ENCODE measurements at regions not wholly inside any gene's neighbourhood (a gene's known extent, or its start where the extent isn't known, plus 50 kb on each side); places are given as distances from the start of the nearest gene placed in this dataset.

DNA sequence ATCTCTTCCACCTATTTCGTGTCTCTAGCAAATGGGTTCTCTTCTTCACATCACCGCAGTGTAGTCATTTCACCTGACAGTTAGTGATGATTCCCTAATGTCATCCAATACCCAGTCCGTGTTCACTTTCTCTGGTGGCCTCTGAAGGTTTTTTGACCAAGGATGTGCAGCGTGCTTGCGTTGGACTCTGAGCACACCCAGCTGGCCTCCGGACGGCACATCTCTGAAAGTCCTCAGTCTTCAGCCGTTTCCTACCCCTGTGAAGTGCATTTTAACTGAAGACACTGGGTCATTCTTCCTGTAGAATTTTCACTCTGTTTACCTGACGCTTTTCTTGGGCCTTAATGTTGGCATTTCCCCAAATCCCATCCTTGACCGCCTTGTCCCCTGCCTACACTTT, 98.7 kb downstream of the ERMARD start:
- Histone ChIP-seq H3K9ac (ENCODE audit: insufficient read depth in 1 of 2, low read length in 2 of 2) (no peak overlapping the region), H3K4me3 (no peak overlapping the region), H3K27me3 (ENCODE audit: control insufficient read depth in 3 of 3, insufficient read depth in 3 of 3, low read length in 2 of 3) (peaks cover 0 to 9% (median 3%) of the 10 kb centered on the region in 3 donors), H3K27ac (ENCODE audit: low read depth in 1 of 2, low read length in 1 of 2) (no peak overlapping the region), H3K9me3 (ENCODE audit: control insufficient read depth in 4 of 4, insufficient read depth in 3 of 4, low read length in 3 of 4) (peaks cover 0 to 4% (median 0%) of the 10 kb centered on the region in 4 donors), H3K36me3 (ENCODE audit: control insufficient read depth in 4 of 4, insufficient read depth in 4 of 4, low read length in 4 of 4) (no peaks in the 10 kb centered on the region), H3K4me1 (ENCODE audit: control insufficient read depth in 5 of 5, insufficient read depth in 5 of 5, low read length in 5 of 5) (peaks cover 0 to 15% (median 0%) of the 10 kb centered on the region in 5 donors)
- no peak for DNase-seq
- TF ChIP-seq, protein P1, sequence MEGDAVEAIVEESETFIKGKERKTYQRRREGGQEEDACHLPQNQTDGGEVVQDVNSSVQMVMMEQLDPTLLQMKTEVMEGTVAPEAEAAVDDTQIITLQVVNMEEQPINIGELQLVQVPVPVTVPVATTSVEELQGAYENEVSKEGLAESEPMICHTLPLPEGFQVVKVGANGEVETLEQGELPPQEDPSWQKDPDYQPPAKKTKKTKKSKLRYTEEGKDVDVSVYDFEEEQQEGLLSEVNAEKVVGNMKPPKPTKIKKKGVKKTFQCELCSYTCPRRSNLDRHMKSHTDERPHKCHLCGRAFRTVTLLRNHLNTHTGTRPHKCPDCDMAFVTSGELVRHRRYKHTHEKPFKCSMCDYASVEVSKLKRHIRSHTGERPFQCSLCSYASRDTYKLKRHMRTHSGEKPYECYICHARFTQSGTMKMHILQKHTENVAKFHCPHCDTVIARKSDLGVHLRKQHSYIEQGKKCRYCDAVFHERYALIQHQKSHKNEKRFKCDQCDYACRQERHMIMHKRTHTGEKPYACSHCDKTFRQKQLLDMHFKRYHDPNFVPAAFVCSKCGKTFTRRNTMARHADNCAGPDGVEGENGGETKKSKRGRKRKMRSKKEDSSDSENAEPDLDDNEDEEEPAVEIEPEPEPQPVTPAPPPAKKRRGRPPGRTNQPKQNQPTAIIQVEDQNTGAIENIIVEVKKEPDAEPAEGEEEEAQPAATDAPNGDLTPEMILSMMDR (IDR thresholded peaks at IDR 0.05; ENCODE audit: control extremely low read depth, extremely low read depth): no peak
- 83 to 90% methylated on average over 10 of the region's 10 CpGs for WGBS, 2 donors
- ATAC-seq (ENCODE audit: insufficient read depth, low FRiP score): no peak

GRCh38 chr6:169849396-169849795, 98.0 kb downstream of the ERMARD start:
- no peak for DNase-seq
- H3K4me3 ChIP-seq: no peak overlapping the region
- 80 to 87% methylated on average over 14 of the region's 14 CpGs for WGBS, 2 donors

GRCh38 chr6:169848946-169849345, 97.5 kb downstream of the ERMARD start:
- DNase-seq: no peak
- 87 to 88% methylated on average over 13 of the region's 13 CpGs for WGBS, 2 donors
- no peak overlapping the region for H3K4me3 ChIP-seq
- no peak overlapping the region for H3K27ac ChIP-seq (ENCODE audit: low read depth in 1 of 2, low read length in 1 of 2)
- peaks cover 0 to 4% (median 0%) of the 10 kb centered on the region in 4 donors for H3K9me3 ChIP-seq (ENCODE audit: control insufficient read depth in 4 of 4, insufficient read depth in 3 of 4, low read length in 3 of 4)
- H3K36me3 ChIP-seq (ENCODE audit: control insufficient read depth in 4 of 4, insufficient read depth in 4 of 4, low read length in 4 of 4): no peaks in the 10 kb centered on the region
- no peak for ATAC-seq (ENCODE audit: insufficient read depth, low FRiP score)
- H3K27me3 ChIP-seq (ENCODE audit: control insufficient read depth in 3 of 3, insufficient read depth in 3 of 3, low read length in 2 of 3): peaks cover 0 to 10% (median 3%) of the 10 kb centered on the region in 3 donors
- H3K4me1 ChIP-seq (ENCODE audit: control insufficient read depth in 5 of 5, insufficient read depth in 5 of 5, low read length in 5 of 5): peaks cover 0 to 15% (median 0%) of the 10 kb centered on the region in 5 donors
- TF ChIP-seq, protein P1 (IDR thresholded peaks at IDR 0.05; ENCODE audit: control extremely low read depth, extremely low read depth): no peak
- H3K9ac ChIP-seq (ENCODE audit: insufficient read depth in 1 of 2, low read length in 2 of 2): no peak overlapping the region

More at GRCh38 chr6:169849396-169849795, 98.0 kb downstream of the ERMARD start:
- peaks cover 0 to 4% (median 0%) of the 10 kb centered on the region in 4 donors for H3K9me3 ChIP-seq (ENCODE audit: control insufficient read depth in 4 of 4, insufficient read depth in 3 of 4, low read length in 3 of 4)
- TF ChIP-seq, protein P1 (IDR thresholded peaks at IDR 0.05; ENCODE audit: control extremely low read depth, extremely low read depth): no peak
- peaks cover 0 to 10% (median 3%) of the 10 kb centered on the region in 3 donors for H3K27me3 ChIP-seq (ENCODE audit: control insufficient read depth in 3 of 3, insufficient read depth in 3 of 3, low read length in 2 of 3)
- H3K9ac ChIP-seq (ENCODE audit: insufficient read depth in 1 of 2, low read length in 2 of 2): no peak overlapping the region
- no peaks in the 10 kb centered on the region for H3K36me3 ChIP-seq (ENCODE audit: control insufficient read depth in 4 of 4, insufficient read depth in 4 of 4, low read length in 4 of 4)
- no peak overlapping the region for H3K27ac ChIP-seq (ENCODE audit: low read depth in 1 of 2, low read length in 1 of 2)
- H3K4me1 ChIP-seq (ENCODE audit: control insufficient read depth in 5 of 5, insufficient read depth in 5 of 5, low read length in 5 of 5): peaks cover 0 to 15% (median 0%) of the 10 kb centered on the region in 5 donors
- no peak for ATAC-seq (ENCODE audit: insufficient read depth, low FRiP score)

GRCh38 chr6:169847901-169848311, 96.5 kb downstream of the ERMARD start:
- ATAC-seq (ENCODE audit: insufficient read depth, low FRiP score) (no peak), DNase-seq (no peak)
- H3K4me3 ChIP-seq: no peak overlapping the region
- H3K9ac ChIP-seq (ENCODE audit: insufficient read depth in 1 of 2, low read length in 2 of 2): no peak overlapping the region
- TF ChIP-seq, protein P1 (IDR thresholded peaks at IDR 0.05; ENCODE audit: control extremely low read depth, extremely low read depth): no peak
- H3K27ac ChIP-seq (ENCODE audit: low read depth in 1 of 2, low read length in 1 of 2): no peak overlapping the region
- peaks cover 0 to 15% (median 7%) of the 10 kb centered on the region in 3 donors for H3K27me3 ChIP-seq (ENCODE audit: control insufficient read depth in 3 of 3, insufficient read depth in 3 of 3, low read length in 2 of 3)
- 89 to 91% methylated on average over 8 of the region's 8 CpGs for WGBS, 2 donors
- no peaks in the 10 kb centered on the region for H3K36me3 ChIP-seq (ENCODE audit: control insufficient read depth in 4 of 4, insufficient read depth in 4 of 4, low read length in 4 of 4)
- peaks cover 0 to 9% (median 0%) of the 10 kb centered on the region in 5 donors for H3K4me1 ChIP-seq (ENCODE audit: control insufficient read depth in 5 of 5, insufficient read depth in 5 of 5, low read length in 5 of 5)
- H3K9me3 ChIP-seq (ENCODE audit: control insufficient read depth in 4 of 4, insufficient read depth in 3 of 4, low read length in 3 of 4): no peaks in the 10 kb centered on the region

All from lung (tissue), 11 donors.